ENCODE measurements at regions not wholly inside any gene's neighbourhood (a gene's known extent, or its start where the extent isn't known, plus 50 kb on each side); places are given as distances from the start of the nearest gene placed in this dataset.

DNA sequence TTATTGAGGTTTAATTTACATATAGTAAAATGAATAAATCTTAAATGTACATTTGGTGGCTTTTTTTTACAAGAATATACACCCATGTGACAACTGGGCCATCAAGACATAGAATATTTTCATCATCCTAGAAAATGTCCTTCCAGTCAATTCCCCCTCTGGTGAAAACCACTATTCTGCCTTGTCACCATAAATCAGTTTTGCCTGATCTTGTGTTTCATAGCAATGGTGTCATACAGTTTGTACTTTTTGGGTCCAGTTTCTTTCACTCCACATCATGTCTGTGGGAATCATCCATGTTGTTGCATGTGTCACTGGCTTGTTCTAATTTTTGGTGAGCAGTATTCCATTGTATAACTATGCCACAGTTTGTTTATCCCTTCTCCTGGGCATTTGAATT lies 133.1 kb downstream of the PDCD6IP start:
- TF ChIP-seq, protein P1, sequence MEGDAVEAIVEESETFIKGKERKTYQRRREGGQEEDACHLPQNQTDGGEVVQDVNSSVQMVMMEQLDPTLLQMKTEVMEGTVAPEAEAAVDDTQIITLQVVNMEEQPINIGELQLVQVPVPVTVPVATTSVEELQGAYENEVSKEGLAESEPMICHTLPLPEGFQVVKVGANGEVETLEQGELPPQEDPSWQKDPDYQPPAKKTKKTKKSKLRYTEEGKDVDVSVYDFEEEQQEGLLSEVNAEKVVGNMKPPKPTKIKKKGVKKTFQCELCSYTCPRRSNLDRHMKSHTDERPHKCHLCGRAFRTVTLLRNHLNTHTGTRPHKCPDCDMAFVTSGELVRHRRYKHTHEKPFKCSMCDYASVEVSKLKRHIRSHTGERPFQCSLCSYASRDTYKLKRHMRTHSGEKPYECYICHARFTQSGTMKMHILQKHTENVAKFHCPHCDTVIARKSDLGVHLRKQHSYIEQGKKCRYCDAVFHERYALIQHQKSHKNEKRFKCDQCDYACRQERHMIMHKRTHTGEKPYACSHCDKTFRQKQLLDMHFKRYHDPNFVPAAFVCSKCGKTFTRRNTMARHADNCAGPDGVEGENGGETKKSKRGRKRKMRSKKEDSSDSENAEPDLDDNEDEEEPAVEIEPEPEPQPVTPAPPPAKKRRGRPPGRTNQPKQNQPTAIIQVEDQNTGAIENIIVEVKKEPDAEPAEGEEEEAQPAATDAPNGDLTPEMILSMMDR (IDR thresholded peaks at IDR 0.05): no peak
- Mint-ChIP-seq H3K9me3 (no peaks in the 10 kb centered on the region), H3K4me3 (no peak overlapping the region), H3K27ac (no peak overlapping the region), H3K36me3 (ENCODE audit: low read depth) (no peaks in the 10 kb centered on the region), H3K4me1 (ENCODE audit: low read depth) (no peaks in the 10 kb centered on the region), H3K27me3 (ENCODE audit: insufficient read depth) (peaks cover 2% of the 10 kb centered on the region)
- no peak for DNase-seq

DNA sequence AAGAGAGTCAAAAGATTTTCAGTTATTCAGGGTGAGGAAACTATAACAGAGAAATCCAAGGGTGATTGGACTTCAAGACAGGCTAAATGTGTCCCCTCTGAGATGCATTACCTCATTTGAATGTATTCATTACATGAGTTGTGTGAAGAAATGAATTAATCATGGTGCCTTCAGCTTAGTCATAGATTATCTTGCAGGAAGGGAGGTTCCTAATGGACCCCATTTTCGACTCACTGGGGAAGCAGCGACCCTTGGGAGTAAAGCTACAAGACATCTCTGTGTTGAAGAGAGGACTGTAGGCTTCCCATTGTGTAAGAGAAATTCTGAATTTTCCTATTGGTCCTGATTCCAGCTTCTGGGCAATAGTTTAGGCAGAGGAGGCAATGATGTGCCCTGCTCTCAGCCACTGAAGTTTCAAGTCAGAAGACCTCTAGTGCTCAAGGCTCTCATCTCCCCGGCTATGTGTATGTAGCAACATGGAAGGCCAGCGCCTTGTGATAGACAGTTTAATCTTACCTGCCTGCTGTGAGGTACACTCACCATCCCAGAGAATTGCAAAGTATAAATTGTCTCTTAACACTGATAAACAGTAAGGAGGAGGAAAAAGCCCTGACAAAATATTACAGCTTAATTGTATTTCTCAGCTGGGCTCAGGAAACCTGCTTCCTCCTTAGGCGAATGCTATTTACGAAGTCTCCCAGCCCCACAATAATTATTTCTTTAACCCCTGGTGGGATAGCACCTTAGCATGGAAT lies 133.8 kb downstream of the PDCD6IP start:
- Mint-ChIP-seq H3K27me3 (ENCODE audit: insufficient read depth) (peaks cover 2% of the 10 kb centered on the region), H3K27ac (no peak overlapping the region), H3K4me3 (no peak overlapping the region), H3K4me1 (ENCODE audit: low read depth) (no peaks in the 10 kb centered on the region), H3K9me3 (no peaks in the 10 kb centered on the region), H3K36me3 (ENCODE audit: low read depth) (no peaks in the 10 kb centered on the region)
- TF ChIP-seq, protein P1 (IDR thresholded peaks at IDR 0.05): no peak
- DNase-seq: no peak

DNA sequence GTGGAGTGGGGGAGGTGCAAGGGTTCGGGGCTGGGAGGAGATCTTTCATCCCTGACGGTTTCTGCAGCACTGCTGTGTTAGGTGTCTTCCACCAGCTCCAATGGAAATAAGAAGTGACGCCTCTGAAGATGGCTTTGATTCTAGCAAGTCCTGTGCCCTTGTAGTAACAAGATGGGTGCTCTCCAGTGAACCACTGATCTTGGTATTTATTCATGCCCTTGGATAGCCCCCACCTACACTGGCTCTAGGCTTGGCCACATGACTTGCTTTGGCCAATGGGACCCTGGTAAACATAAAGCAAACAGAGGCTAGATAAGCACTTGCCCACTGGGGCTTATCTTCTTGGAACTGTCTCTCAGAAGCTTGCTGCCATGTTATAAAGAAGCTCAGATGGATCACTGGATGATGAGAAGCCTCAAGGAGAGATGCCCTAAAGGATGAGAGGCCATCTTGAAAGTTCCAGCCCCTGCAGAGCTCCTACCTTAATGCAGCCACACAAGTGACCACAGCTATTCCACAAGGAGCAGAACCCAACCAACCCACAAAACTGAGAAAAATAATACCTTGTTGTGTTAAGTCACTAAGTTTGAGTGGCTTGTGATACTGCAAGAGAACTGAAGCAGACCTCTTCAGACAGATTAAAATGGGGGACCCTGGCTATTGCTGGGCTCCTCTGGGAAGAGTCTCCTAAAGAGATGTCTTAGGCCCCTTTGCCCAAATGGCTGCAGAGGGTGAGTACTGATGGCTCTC lies 137.9 kb downstream of the PDCD6IP start:
- Mint-ChIP-seq H3K4me1 (ENCODE audit: low read depth) (no peaks in the 10 kb centered on the region), H3K36me3 (ENCODE audit: low read depth) (no peaks in the 10 kb centered on the region), H3K4me3 (no peak overlapping the region), H3K27ac (no peak overlapping the region), H3K9me3 (no peaks in the 10 kb centered on the region), H3K27me3 (ENCODE audit: insufficient read depth) (no peaks in the 10 kb centered on the region)
- no peak for DNase-seq
- TF ChIP-seq, protein P1 (IDR thresholded peaks at IDR 0.05): no peak

DNA sequence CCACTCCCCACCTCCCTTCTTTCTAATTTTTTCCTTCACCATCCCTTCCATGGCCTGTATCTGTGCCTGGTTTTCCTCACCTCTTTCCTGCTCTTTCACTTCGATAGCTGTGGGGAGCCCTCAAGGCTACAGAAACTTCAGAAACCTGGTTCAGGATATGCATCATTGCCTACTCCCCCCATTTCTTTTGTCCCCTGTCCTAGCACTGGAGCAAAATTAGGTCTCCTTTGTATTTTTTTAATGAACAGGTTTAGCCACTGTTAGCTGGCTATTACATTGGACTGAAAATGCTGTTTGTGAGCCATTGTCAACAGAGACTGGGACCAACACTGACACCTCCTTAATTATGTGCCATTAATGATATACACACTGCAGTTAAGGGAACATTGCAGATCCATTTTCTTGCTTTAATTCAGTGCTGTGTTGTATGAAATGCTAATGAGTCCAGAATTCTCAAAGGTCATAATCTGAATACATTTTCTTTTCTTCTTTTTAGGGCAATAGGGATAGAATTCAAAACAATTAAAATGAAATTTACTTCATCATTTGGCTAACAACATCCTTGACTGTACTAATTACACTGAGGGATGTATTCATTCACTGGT lies 138.6 kb downstream of the PDCD6IP start:
- Mint-ChIP-seq H3K4me1 (ENCODE audit: low read depth) (no peaks in the 10 kb centered on the region), H3K4me3 (no peak overlapping the region), H3K36me3 (ENCODE audit: low read depth) (no peaks in the 10 kb centered on the region), H3K27ac (no peak overlapping the region), H3K9me3 (no peaks in the 10 kb centered on the region), H3K27me3 (ENCODE audit: insufficient read depth) (no peaks in the 10 kb centered on the region; the same call in 1 of the 2 replicates)
- DNase-seq: no peak
- TF ChIP-seq, protein P1 (IDR thresholded peaks at IDR 0.05): no peak

DNA sequence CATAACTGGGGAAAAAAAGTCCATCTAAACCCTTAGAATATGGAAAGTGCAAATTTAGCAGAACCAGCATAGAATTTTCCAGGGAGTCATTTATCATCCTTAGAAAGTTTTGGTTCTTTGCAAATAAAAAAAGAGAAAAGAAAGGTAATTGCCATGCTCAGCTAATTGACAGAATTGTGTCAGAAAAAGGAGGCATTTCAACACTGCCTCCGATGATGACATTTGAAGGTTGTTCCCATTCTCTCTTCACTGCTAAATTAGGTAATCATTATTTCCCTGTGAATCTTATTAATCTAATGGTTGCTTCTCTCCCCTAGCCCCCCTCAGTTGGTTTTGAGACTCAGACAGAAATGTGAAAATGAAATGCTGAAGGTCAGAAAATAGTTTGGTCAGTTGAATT lies 139.2 kb downstream of the PDCD6IP start:
- TF ChIP-seq, protein P1 (IDR thresholded peaks at IDR 0.05): no peak
- Mint-ChIP-seq H3K27ac (no peak overlapping the region), H3K36me3 (ENCODE audit: low read depth) (no peaks in the 10 kb centered on the region), H3K4me3 (no peak overlapping the region), H3K27me3 (ENCODE audit: insufficient read depth) (no peaks in the 10 kb centered on the region; the same call in 1 of the 2 replicates), H3K4me1 (ENCODE audit: low read depth) (peaks cover 4% of the 10 kb centered on the region), H3K9me3 (no peaks in the 10 kb centered on the region)
- no peak for DNase-seq
